ENCODE measurements at regions not wholly inside any gene's neighbourhood (a gene's known extent, or its start where the extent isn't known, plus 50 kb on each side); places are given as distances from the start of the nearest gene placed in this dataset.

- TF ChIP-seq POLR2AphosphoS5 (IDR thresholded peaks at IDR 0.05; ENCODE audit: borderline replicate concordance, low read depth, low read length) (no peak), EZH2 (IDR thresholded peaks at IDR 0.05) (no peak)
These were observed 1063.8 kb downstream of the EFNB2 start for GRCh38 chr13:105471673-105472072.

Data from SK-N-MC (cell line).